ENCODE measurements at regions not wholly inside any gene's neighbourhood (a gene's known extent, or its start where the extent isn't known, plus 50 kb on each side); places are given as distances from the start of the nearest gene placed in this dataset.

DNA sequence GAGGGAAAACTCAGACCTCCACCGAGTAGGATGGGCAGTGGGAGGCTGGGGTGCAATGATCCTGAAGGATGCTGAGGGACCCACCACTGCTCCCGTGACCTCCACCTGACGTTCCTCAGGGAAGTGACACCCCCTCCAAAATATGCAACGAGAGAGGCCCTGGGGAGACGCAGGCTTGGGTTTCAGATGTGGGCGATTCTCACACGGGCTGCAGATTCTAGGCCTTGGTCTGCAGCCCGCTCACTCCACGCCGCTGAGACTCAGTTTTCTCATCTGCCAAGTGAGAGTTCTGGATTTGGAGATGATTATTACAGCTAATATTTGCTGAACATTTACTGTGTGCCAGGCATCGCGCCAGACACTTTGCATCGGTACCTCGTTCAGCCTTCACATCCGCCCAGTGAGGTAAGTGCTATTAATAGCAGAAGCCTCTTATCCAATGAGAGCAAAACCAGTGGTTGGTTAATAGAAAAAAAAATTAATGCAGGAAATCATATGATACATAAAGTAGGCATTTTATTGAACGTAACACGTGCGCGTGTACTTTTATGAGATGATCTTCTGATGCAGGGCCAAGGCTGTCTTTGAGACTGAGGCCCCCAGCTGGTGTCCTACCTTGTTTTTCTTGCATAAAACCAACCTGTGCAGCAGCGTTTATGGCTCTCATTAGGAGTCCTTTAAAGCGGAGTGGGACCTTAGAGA is 102.0 kb upstream of the RUNX3 start:
- no peak for FAIRE-seq
- TF ChIP-seq TAF1 (IDR thresholded peaks at IDR 0.05; ENCODE audit: borderline replicate concordance, low read depth, low read length) (no peak; the same call in 1 of the 2 replicates), POLR2A (IDR thresholded peaks at IDR 0.05; ENCODE audit: low read depth, low read length) (peak; percentile 81), POLR2AphosphoS5 (IDR thresholded peaks at IDR 0.05; ENCODE audit: low read depth, low read length) (peak; percentile 69)
- DNase-seq (ENCODE audit: insufficient read length): no peak

- TF ChIP-seq TAF1 (IDR thresholded peaks at IDR 0.05; ENCODE audit: borderline replicate concordance, low read depth, low read length) (0 out of 2 replicates have a peak, but pooled peaks have one; percentile 4), POLR2AphosphoS5 (IDR thresholded peaks at IDR 0.05; ENCODE audit: low read depth, low read length) (no peak)
- FAIRE-seq (no peak), DNase-seq (ENCODE audit: insufficient read length) (no peak)
Measured at GRCh38 chr1:25031601-25031965, 101.5 kb upstream of the RUNX3 start.

DNA sequence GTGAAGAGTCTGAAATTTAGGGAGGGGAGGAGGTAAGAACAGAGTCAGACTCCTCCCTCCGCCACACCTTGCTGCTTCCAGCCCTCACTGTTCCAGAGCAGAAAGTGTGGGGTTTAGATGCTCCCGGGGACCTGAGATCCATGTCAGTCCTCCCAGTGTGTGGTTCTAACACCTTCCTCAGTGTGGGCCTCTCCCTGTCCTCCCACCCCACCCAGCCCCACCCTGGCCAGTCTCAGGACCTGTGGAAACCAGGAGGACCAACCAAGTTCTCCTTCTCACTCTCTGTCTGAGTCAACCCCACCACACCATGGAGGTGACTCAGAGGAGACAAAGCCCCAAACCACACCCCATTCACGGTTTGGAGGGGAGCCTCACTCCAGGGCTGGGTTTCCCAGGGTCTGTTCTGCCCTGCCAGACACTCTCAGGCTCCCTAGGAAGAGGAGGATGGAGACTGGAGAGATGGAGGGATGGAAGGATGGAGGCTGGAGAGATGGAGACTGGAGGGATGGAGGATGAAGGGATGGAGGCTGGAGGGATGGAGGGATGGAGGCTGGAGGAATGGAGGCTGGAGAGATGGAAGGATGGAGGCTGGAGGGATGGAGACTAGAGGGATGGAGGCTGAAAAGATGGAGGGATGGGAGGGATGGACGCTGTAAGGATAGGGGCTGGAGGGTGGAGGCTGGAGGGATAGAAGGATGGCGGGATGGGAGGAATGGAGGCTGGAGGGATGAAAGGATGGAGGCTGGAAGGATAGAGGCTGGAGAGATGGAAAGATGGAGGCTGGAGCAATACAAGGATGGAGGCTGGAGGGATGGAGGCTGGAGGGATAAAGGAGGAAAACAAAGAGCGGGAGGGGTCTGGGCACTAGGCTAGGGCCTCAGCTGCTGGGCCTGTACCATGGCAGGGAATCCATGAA is 100.9 kb upstream of the RUNX3 start:
- FAIRE-seq (peak; percentile 99), DNase-seq (ENCODE audit: insufficient read length) (peak; percentile 71)

GRCh38 chr1:25030012-25030411 is 99.9 kb upstream of the RUNX3 start:
- TF ChIP-seq TAF1 (IDR thresholded peaks at IDR 0.05; ENCODE audit: borderline replicate concordance, low read depth, low read length): no peak
- TF ChIP-seq POLR2AphosphoS5 (IDR thresholded peaks at IDR 0.05; ENCODE audit: low read depth, low read length): no peak
- TF ChIP-seq POLR2A (IDR thresholded peaks at IDR 0.05; ENCODE audit: low read depth, low read length): no peak
- FAIRE-seq: no peak

More for the DNA sequence above, 100.9 kb upstream of the RUNX3 start:
- TF ChIP-seq POLR2AphosphoS5 (IDR thresholded peaks at IDR 0.05; ENCODE audit: low read depth, low read length): peak; percentile 64
- TF ChIP-seq TAF1 (IDR thresholded peaks at IDR 0.05; ENCODE audit: borderline replicate concordance, low read depth, low read length): peak; percentile 73; the same call in 1 of the 2 replicates
- TF ChIP-seq POLR2A (IDR thresholded peaks at IDR 0.05; ENCODE audit: low read depth, low read length): no peak

DNA sequence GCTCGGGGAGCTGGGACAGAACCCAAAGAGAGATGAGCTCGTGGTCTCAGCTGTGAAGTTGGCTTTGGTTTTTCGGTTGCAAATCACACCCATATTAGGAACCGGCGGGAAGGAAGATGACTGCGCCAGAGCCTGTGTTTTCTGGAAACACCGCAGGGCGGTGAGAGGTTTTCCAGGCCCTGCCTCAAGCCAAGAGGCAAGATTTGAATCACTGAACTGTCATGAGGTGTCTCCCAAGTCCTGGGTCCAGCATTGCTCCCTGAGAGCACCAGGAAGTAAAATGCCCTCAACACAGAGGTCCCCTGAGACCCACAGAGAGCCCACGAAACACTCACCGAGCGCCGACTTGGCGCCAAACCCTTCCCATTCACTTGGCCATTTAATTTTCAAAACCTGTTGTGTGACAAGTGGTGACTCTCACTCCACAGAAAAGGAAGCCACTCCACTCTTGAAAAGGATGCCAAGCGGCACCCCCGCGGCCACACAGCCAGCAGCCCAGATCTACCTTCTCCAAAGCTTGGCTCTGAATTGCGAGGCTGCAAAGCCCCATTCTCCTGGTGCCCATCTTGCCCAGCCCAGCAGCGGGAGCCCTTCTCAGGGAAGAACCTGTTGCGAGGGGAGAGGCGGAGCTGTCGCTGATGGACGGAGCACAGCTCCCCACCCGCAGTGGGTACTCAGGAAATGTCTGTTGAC is 99.0 kb upstream of the RUNX3 start:
- FAIRE-seq: peak; percentile 95
- TF ChIP-seq TAF1 (IDR thresholded peaks at IDR 0.05; ENCODE audit: borderline replicate concordance, low read depth, low read length) (no peak; the same call in 1 of the 2 replicates), POLR2A (IDR thresholded peaks at IDR 0.05; ENCODE audit: low read depth, low read length) (no peak), POLR2AphosphoS5 (IDR thresholded peaks at IDR 0.05; ENCODE audit: low read depth, low read length) (no peak)

More at GRCh38 chr1:25030012-25030411, 99.9 kb upstream of the RUNX3 start:
- DNase-seq (ENCODE audit: insufficient read length): no peak

DNA sequence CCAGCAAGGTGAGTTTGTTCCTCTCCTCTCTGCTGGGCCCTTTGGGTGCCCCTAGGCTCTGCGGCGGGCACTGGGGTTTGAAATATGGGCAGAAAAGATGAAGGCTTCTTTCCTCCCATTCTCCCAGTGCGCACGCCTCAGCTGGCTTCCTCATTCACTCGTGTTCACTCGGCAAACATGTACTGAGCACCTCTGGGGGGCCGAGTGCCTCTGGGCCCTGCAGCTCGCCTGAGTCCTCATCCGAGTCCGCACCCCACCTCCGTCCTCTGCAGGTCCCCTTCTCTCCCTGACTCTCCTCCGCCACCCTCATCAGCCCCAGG is 98.5 kb upstream of the RUNX3 start:
- FAIRE-seq (peak; percentile 80), DNase-seq (ENCODE audit: insufficient read length) (no peak)
- no peak for TF ChIP-seq POLR2AphosphoS5 (IDR thresholded peaks at IDR 0.05; ENCODE audit: low read depth, low read length)
- peak; percentile 32; the same call in 1 of the 2 replicates for TF ChIP-seq POLR2A (IDR thresholded peaks at IDR 0.05; ENCODE audit: low read depth, low read length)

More for the DNA sequence above, 99.0 kb upstream of the RUNX3 start:
- DNase-seq (ENCODE audit: insufficient read length): peak; percentile 45

GRCh38 chr1:25027822-25028586 is 97.9 kb upstream of the RUNX3 start:
- FAIRE-seq (peak; percentile 85), DNase-seq (ENCODE audit: insufficient read length) (no peak)
- TF ChIP-seq POLR2AphosphoS5 (IDR thresholded peaks at IDR 0.05; ENCODE audit: low read depth, low read length): no peak
- TF ChIP-seq POLR2A (IDR thresholded peaks at IDR 0.05; ENCODE audit: low read depth, low read length): no peak
- TF ChIP-seq TAF1 (IDR thresholded peaks at IDR 0.05; ENCODE audit: borderline replicate concordance, low read depth, low read length): no peak

- DNase-seq (ENCODE audit: insufficient read length) (no peak), FAIRE-seq (peak; percentile 14)
- no peak for TF ChIP-seq POLR2AphosphoS5 (IDR thresholded peaks at IDR 0.05; ENCODE audit: low read depth, low read length)
- TF ChIP-seq TAF1 (IDR thresholded peaks at IDR 0.05; ENCODE audit: borderline replicate concordance, low read depth, low read length): no peak
- no peak for TF ChIP-seq POLR2A (IDR thresholded peaks at IDR 0.05; ENCODE audit: low read depth, low read length)
Measured at GRCh38 chr1:25026730-25027450, 96.8 kb upstream of the RUNX3 start.

DNA sequence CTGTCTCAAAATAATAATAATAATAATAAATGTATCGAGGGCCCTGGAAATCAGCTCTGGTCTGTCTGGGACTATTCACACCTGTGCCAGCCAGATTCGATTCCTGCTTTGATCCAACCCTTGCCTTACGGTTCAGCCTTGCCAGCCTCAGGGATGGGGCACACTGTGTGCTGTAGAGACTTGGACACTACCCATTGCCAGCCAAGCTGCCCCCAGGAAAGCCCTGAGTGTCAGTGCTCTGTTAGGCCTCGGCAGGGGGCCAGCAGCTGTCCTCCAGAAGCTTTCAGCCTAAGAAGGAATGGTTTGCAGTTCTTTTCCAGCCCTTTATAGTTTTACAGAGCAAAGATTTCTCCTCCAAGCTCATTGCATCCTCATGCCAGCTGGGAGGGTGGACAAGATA is 96.2 kb upstream of the RUNX3 start:
- no peak for TF ChIP-seq POLR2AphosphoS5 (IDR thresholded peaks at IDR 0.05; ENCODE audit: low read depth, low read length)
- no peak for TF ChIP-seq POLR2A (IDR thresholded peaks at IDR 0.05; ENCODE audit: low read depth, low read length)
- TF ChIP-seq TAF1 (IDR thresholded peaks at IDR 0.05; ENCODE audit: borderline replicate concordance, low read depth, low read length): no peak
- DNase-seq (ENCODE audit: insufficient read length) (no peak), FAIRE-seq (no peak)

DNA sequence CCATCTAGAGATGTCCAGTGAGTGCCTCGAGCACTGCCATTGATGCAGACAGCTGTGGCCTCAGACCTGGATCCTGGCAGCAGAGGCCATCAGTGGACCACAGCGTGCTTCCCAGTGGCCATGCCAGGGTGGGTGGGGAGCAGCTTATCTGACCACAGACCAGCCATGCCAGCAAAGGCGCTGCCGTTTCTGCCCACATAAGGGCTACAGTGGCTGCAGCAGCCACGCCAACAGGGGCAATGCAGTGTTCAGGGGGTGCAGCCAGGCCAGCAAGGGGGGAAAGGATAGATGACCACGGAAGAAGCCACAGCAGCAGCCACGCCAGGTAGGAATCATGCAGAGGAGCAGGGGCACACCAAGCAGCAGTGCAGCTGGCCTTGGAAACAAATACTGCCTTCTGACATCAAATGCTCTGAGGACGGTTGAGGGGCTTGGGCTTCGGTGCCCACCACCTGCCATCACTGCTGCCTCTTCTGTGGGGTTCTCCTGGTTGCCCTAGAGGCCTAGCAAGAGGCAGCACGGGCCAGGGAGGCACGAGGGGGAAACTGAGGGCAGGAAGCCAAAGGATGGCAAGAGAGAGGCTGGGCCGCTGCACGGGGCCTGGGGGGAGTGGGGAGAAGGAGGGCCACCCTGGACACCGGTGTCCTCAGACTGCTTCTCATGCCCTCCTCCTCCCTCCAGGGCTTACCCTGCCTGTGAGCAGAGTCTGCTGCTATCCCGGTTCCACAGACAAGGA is 94.7 kb upstream of the RUNX3 start:
- DNase-seq (ENCODE audit: insufficient read length) (no peak), FAIRE-seq (no peak)
- TF ChIP-seq POLR2A (IDR thresholded peaks at IDR 0.05; ENCODE audit: low read depth, low read length) (no peak; the same call in 1 of the 2 replicates), TAF1 (IDR thresholded peaks at IDR 0.05; ENCODE audit: borderline replicate concordance, low read depth, low read length) (no peak), POLR2AphosphoS5 (IDR thresholded peaks at IDR 0.05; ENCODE audit: low read depth, low read length) (no peak)

Measured in GM12892 (cell line).